ENCODE measurements at regions not wholly inside any gene's neighbourhood (a gene's known extent, or its start where the extent isn't known, plus 50 kb on each side); places are given as distances from the start of the nearest gene placed in this dataset.

GRCh38 chr5:3348576-3349535, 246.8 kb upstream of the IRX1 start:
- TF ChIP-seq EZH2phosphoT487 (IDR thresholded peaks at IDR 0.05; ENCODE audit: insufficient read depth, low read depth) (no peak), EZH2 (IDR thresholded peaks at IDR 0.05; ENCODE audit: insufficient read depth, poor library complexity, severe bottlenecking) (no peak)
- H3K27ac ChIP-seq: no peak overlapping the region
- H3K9me2 ChIP-seq (ENCODE audit: insufficient read depth): no peaks in the 10 kb centered on the region
- H4K20me1 ChIP-seq (ENCODE audit: insufficient read depth): no peaks in the 10 kb centered on the region
- H2AFZ ChIP-seq: no peak overlapping the region
- no peak overlapping the region for H3K4me3 ChIP-seq
- no peaks in the 10 kb centered on the region for H3K4me1 ChIP-seq (ENCODE audit: insufficient read depth)
- WGBS, 2 experiments (ENCODE audit: low coverage in 1 of 2, low lambda C conversion rate in 2 of 2, missing lambda C conversion rate in 2 of 2): 54 to 57% methylated on average over 22 of the region's 22 CpGs
- H3K9me3 ChIP-seq (ENCODE audit: low read depth): no peaks in the 10 kb centered on the region
- H3K27me3 ChIP-seq (replicated peaks; ENCODE audit: insufficient read depth): no peaks in the 10 kb centered on the region
- in situ Hi-C loops (cut with MboI): no loop called here
- no peaks in the 10 kb centered on the region for H3F3A ChIP-seq (ENCODE audit: insufficient read depth)
- H3K36me3 ChIP-seq (ENCODE audit: low read depth): no peaks in the 10 kb centered on the region
- DNase-seq: no peak
- H3K9ac ChIP-seq: no peak overlapping the region
- no peak overlapping the region for H3K4me2 ChIP-seq (ENCODE audit: unreplicated experiment)
- H3K79me2 ChIP-seq (ENCODE audit: insufficient read depth): no peaks in the 10 kb centered on the region

- no peak overlapping the region for H2AFZ ChIP-seq
- TF ChIP-seq EZH2phosphoT487 (IDR thresholded peaks at IDR 0.05; ENCODE audit: insufficient read depth, low read depth): no peak
- TF ChIP-seq EZH2 (IDR thresholded peaks at IDR 0.05; ENCODE audit: insufficient read depth, poor library complexity, severe bottlenecking): no peak
- no peak overlapping the region for H3K27ac ChIP-seq
- in situ Hi-C loops (cut with MboI): no loop called here
- H3K79me2 ChIP-seq (ENCODE audit: insufficient read depth): no peaks in the 10 kb centered on the region
- H3K4me2 ChIP-seq (ENCODE audit: unreplicated experiment): no peak overlapping the region
- H3K9me2 ChIP-seq (ENCODE audit: insufficient read depth): no peaks in the 10 kb centered on the region
- no peak overlapping the region for H3K9ac ChIP-seq
- DNase-seq: no peak
- H3K9me3 ChIP-seq (ENCODE audit: low read depth): no peaks in the 10 kb centered on the region
- H3K4me3 ChIP-seq: no peak overlapping the region
- no peaks in the 10 kb centered on the region for H3F3A ChIP-seq (ENCODE audit: insufficient read depth)
- no peaks in the 10 kb centered on the region for H3K27me3 ChIP-seq (replicated peaks; ENCODE audit: insufficient read depth)
- no peaks in the 10 kb centered on the region for H3K36me3 ChIP-seq (ENCODE audit: low read depth)
- H3K4me1 ChIP-seq (ENCODE audit: insufficient read depth): no peaks in the 10 kb centered on the region
- H4K20me1 ChIP-seq (ENCODE audit: insufficient read depth): no peaks in the 10 kb centered on the region
- 61 to 62% methylated on average over 4 to 5 of the region's 5 CpGs for WGBS, 2 experiments (ENCODE audit: low coverage in 1 of 2, low lambda C conversion rate in 2 of 2, missing lambda C conversion rate in 2 of 2)
Observed at GRCh38 chr5:3347741-3348140, 247.9 kb upstream of the IRX1 start.

- in situ Hi-C loops (cut with MboI): no loop called here
- Histone ChIP-seq H3K36me3 (ENCODE audit: low read depth) (no peaks in the 10 kb centered on the region), H3K79me2 (ENCODE audit: insufficient read depth) (no peaks in the 10 kb centered on the region), H3F3A (ENCODE audit: insufficient read depth) (no peaks in the 10 kb centered on the region), H3K4me2 (ENCODE audit: unreplicated experiment) (no peak overlapping the region), H3K4me3 (no peak overlapping the region), H2AFZ (no peak overlapping the region), H3K9me2 (ENCODE audit: insufficient read depth) (no peaks in the 10 kb centered on the region), H3K27ac (no peak overlapping the region), H4K20me1 (ENCODE audit: insufficient read depth) (no peaks in the 10 kb centered on the region), H3K27me3 (replicated peaks; ENCODE audit: insufficient read depth) (no peaks in the 10 kb centered on the region), H3K4me1 (ENCODE audit: insufficient read depth) (no peaks in the 10 kb centered on the region), H3K9me3 (ENCODE audit: low read depth) (no peaks in the 10 kb centered on the region), H3K9ac (no peak overlapping the region)
- DNase-seq: no peak
- 65% methylated on average over 26 of the region's 26 CpGs for WGBS, 2 experiments (ENCODE audit: low coverage in 1 of 2, low lambda C conversion rate in 2 of 2, missing lambda C conversion rate in 2 of 2)
- TF ChIP-seq EZH2phosphoT487 (IDR thresholded peaks at IDR 0.05; ENCODE audit: insufficient read depth, low read depth): no peak
- TF ChIP-seq EZH2 (IDR thresholded peaks at IDR 0.05; ENCODE audit: insufficient read depth, poor library complexity, severe bottlenecking): no peak
Observed at GRCh38 chr5:3346111-3346820, 249.4 kb upstream of the IRX1 start.

DNA sequence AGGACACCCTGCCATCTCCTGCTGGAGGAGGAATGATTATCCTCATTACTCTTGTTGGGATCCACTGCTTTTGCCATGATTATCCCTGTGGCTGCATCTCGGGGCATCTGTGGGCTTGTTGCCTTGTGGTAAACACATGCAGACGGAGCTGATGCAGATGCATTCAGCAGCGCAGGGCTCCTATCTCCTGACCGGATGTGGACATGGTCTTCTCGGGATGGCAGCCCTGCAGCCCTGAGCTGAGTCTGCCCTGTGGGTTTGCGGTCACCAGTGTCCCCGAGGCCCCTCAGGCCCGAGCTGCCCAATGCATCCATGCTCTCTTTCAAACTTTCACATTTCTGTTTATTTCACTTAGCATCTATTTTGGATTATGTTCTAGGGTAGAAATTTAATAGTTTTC, 250.4 kb upstream of the IRX1 start:
- H3K4me3 ChIP-seq: no peak overlapping the region
- H3K9me2 ChIP-seq (ENCODE audit: insufficient read depth): no peaks in the 10 kb centered on the region
- H3K79me2 ChIP-seq (ENCODE audit: insufficient read depth): no peaks in the 10 kb centered on the region
- H4K20me1 ChIP-seq (ENCODE audit: insufficient read depth): no peaks in the 10 kb centered on the region
- in situ Hi-C loops (cut with MboI): no loop called here
- no peaks in the 10 kb centered on the region for H3K4me1 ChIP-seq (ENCODE audit: insufficient read depth)
- no peaks in the 10 kb centered on the region for H3K9me3 ChIP-seq (ENCODE audit: low read depth)
- H3K9ac ChIP-seq: no peak overlapping the region
- no peak overlapping the region for H3K27ac ChIP-seq
- H3K27me3 ChIP-seq (replicated peaks; ENCODE audit: insufficient read depth): no peaks in the 10 kb centered on the region
- 59 to 73% methylated on average over 7 to 8 of the region's 8 CpGs for WGBS, 2 experiments (ENCODE audit: low coverage in 1 of 2, low lambda C conversion rate in 2 of 2, missing lambda C conversion rate in 2 of 2)
- H3K4me2 ChIP-seq (ENCODE audit: unreplicated experiment): no peak overlapping the region
- no peak for TF ChIP-seq EZH2phosphoT487 (IDR thresholded peaks at IDR 0.05; ENCODE audit: insufficient read depth, low read depth)
- no peak for TF ChIP-seq EZH2 (IDR thresholded peaks at IDR 0.05; ENCODE audit: insufficient read depth, poor library complexity, severe bottlenecking)
- H2AFZ ChIP-seq: no peak overlapping the region
- no peaks in the 10 kb centered on the region for H3F3A ChIP-seq (ENCODE audit: insufficient read depth)
- no peaks in the 10 kb centered on the region for H3K36me3 ChIP-seq (ENCODE audit: low read depth)
- DNase-seq: no peak

Measured in GM23248 (cell line).